Neural cell (in vitro differentiated cells): ENCODE measurements at regions not wholly inside any gene's neighbourhood (a gene's known extent, or its start where the extent isn't known, plus 50 kb on each side); places are given as distances from the start of the nearest gene placed in this dataset.

ENCODE experiments used
- H2AFZ ChIP-seq: fragments of 200-600, 300-800 bp; sonication (generic), shearing (Covaris generic); 2 replicates; pipeline ENCODE4 v1.6.0; 2014; ENCODE audit warnings: low read depth, mild to moderate bottlenecking, antibody characterized with exemption, low read length, moderate library complexity
- H3F3A ChIP-seq: fragments of 200-600 bp; shearing (Covaris generic); 2 replicates; pipeline ENCODE4 v1.6.1; 2016; ENCODE audit warnings: mild to moderate bottlenecking, moderate library complexity, mixed read lengths, antibody characterized with exemption, low read length; ENCODE audit not compliant: insufficient read depth, poor library complexity, severe bottlenecking
- H3K27ac ChIP-seq: fragments of 200-600, 300-800 bp; sonication (generic), shearing (Covaris generic); 2 replicates; pipeline ENCODE4 v1.5.1; 2014; ENCODE audit warnings: mild to moderate bottlenecking, low read length, moderate library complexity
- H3K27me3 ChIP-seq: fragments of 300-800, 200-600 bp; sonication (generic), shearing (Covaris generic); 2 replicates; pipeline ENCODE4 v1.6.0; 2014; ENCODE audit warnings: mild to moderate bottlenecking, low read depth, low read length, moderate library complexity; ENCODE audit not compliant: insufficient read depth
- H3K36me3 ChIP-seq: fragments of 300-800, 200-600 bp; sonication (generic), shearing (Covaris generic); 2 replicates; pipeline ENCODE4 v1.5.1; 2014; ENCODE audit warnings: mild to moderate bottlenecking, antibody characterized with exemption, low read length, moderate library complexity; ENCODE audit not compliant: insufficient read depth
- H3K4me2 ChIP-seq: fragments of 300-800, 200-600 bp; sonication (generic), shearing (Covaris generic); 2 replicates; pipeline ENCODE4 v1.6.0; 2014; ENCODE audit warnings: mild to moderate bottlenecking, low read length
- H3K4me3 ChIP-seq: fragments of 300-800, 200-600 bp; sonication (generic), shearing (Covaris generic); 2 replicates; pipeline ENCODE4 v1.5.1; 2014; ENCODE audit warnings: mild to moderate bottlenecking, low read length, moderate library complexity
- H3K79me2 ChIP-seq: fragments of 200-600 bp; shearing (Covaris generic); replicated peaks from 2 replicates; pipeline ENCODE4 v1.6.0; 2014; ENCODE audit warnings: mild to moderate bottlenecking, low read length, moderate library complexity; ENCODE audit not compliant: insufficient read depth
- H3K9ac ChIP-seq: fragments of 300-800, 200-600 bp; sonication (generic), shearing (Covaris generic); 2 replicates; pipeline ENCODE4 v1.6.1; 2016; ENCODE audit warnings: mild to moderate bottlenecking, low read length, mixed read lengths
- H3K9me2 ChIP-seq: fragments of 200-600 bp; shearing (Covaris generic); 2 replicates; pipeline ENCODE4 v1.6.1; 2016; ENCODE audit warnings: mild to moderate bottlenecking, low read length, mixed read lengths; ENCODE audit not compliant: insufficient read depth
- H3K9me3 ChIP-seq: fragments of 200-600, 300-800 bp; sonication (generic), shearing (Covaris generic); 2 replicates; pipeline ENCODE4 v1.6.1; 2016; ENCODE audit warnings: mild to moderate bottlenecking, mixed run types, low read length, moderate library complexity, mixed read lengths
- H4K20me1 ChIP-seq: fragments of 200-600 bp; shearing (Covaris generic); 2 replicates; pipeline ENCODE4 v1.6.1; 2016; ENCODE audit warnings: mild to moderate bottlenecking, mixed run types; ENCODE audit not compliant: insufficient read depth
- CTCF ChIP-seq: fragments of 450-650 bp; IDR thresholded peaks from 2 replicates; pipeline ENCODE4 v1.5.1; 2014; ENCODE audit warnings: antibody characterized with exemption, mild to moderate bottlenecking, moderate library complexity; ENCODE audit not compliant: poor library complexity, severe bottlenecking
- EP300 ChIP-seq: fragments of 450-650 bp; conservative IDR thresholded peaks from 2 replicates; pipeline ENCODE4 v1.6.1; 2014; ENCODE audit warnings: antibody characterized with exemption, mild to moderate bottlenecking, moderate library complexity; ENCODE audit not compliant: poor library complexity, severe bottlenecking
- EZH2 ChIP-seq: fragments of 200-600, 300-800 bp; shearing (Covaris generic), sonication (generic); IDR thresholded peaks from 2 replicates; pipeline ENCODE4 v1.6.1; 2014; ENCODE audit warnings: antibody characterized with exemption, low read length, borderline replicate concordance, mild to moderate bottlenecking; ENCODE audit not compliant: insufficient read depth, poor library complexity, severe bottlenecking
- MXI1 ChIP-seq: fragments of 450-650 bp; conservative IDR thresholded peaks from 2 replicates; pipeline ENCODE4 v1.6.1; 2014; ENCODE audit warnings: antibody characterized with exemption, mild to moderate bottlenecking; ENCODE audit not compliant: poor library complexity, severe bottlenecking
- POLR2AphosphoS5 ChIP-seq: IDR thresholded peaks from 2 replicates; pipeline ENCODE4 v1.6.1; 2012
- RAD21 ChIP-seq: fragments of 450-650 bp; conservative IDR thresholded peaks from 2 replicates; pipeline ENCODE4 v1.6.1; 2014; ENCODE audit warnings: antibody characterized with exemption, mild to moderate bottlenecking, moderate library complexity
- REST ChIP-seq: IDR thresholded peaks from 2 replicates; pipeline ENCODE4 v1.6.1; 2012; ENCODE audit warnings: borderline replicate concordance
- SMC3 ChIP-seq: fragments of 450-650 bp; conservative IDR thresholded peaks from 2 replicates; pipeline ENCODE4 v1.6.1; 2014; ENCODE audit warnings: antibody characterized with exemption, mild to moderate bottlenecking, moderate library complexity; ENCODE audit not compliant: poor library complexity
- TAF1 ChIP-seq: IDR thresholded peaks from 2 replicates; pipeline ENCODE4 v1.6.1; 2012; ENCODE audit warnings: low read depth
- small RNA-seq, 3 experiments: library from RNA; depleted of rRNA; stranded (forward); fragments of <200 nt; gene quantifications; one replicate each; pipeline ENCODE3, GENCODE V24; 2012

- H3K79me2 ChIP-seq = no peaks in the 10 kb centered on the region
- H3K9me3 ChIP-seq = no peaks in the 10 kb centered on the region
- no peak for TF ChIP-seq RAD21
- no peak for TF ChIP-seq EP300
- TF ChIP-seq POLR2AphosphoS5 = no peak
- no peak for TF ChIP-seq MXI1
- no peak for TF ChIP-seq CTCF
- TF ChIP-seq REST = no peak
- no peak for TF ChIP-seq EZH2
- TF ChIP-seq TAF1 = no peak
- TF ChIP-seq SMC3 = no peak
- no peaks in the 10 kb centered on the region for H3F3A ChIP-seq
- H3K9me2 ChIP-seq = no peaks in the 10 kb centered on the region
- H4K20me1 ChIP-seq = no peaks in the 10 kb centered on the region
- H3K4me2 ChIP-seq = no peak overlapping the region
- H3K27me3 ChIP-seq = no peaks in the 10 kb centered on the region
- H3K4me3 ChIP-seq = no peak overlapping the region
- H2AFZ ChIP-seq = no peak overlapping the region
- H3K27ac ChIP-seq = no peak overlapping the region
- no peak overlapping the region for H3K9ac ChIP-seq
- H3K36me3 ChIP-seq = no peaks in the 10 kb centered on the region
Observed at GRCh38 chr1:101075926-101076325, 50.3 kb upstream of the DPH5 start.

Small RNA genes lying in the stretch of these regions (small RNA-seq; reads per million reads assigned to genes)
- 0 to 1.3 (median 0) reads per million in 3 experiments for gene RF00424
